PC-9 (cell line): ENCODE measurements at regions not wholly inside any gene's neighbourhood (a gene's known extent, or its start where the extent isn't known, plus 50 kb on each side); places are given as distances from the start of the nearest gene placed in this dataset.

Experiments used
- BruUV-seq: library from RNA; stranded (reverse); fragments of 400-500 nt; replicated peaks from 2 replicates; lab custom pipeline; 2021; lab: Mats Ljungman, UMichigan
- CTCF ChIA-PET: fragments of 300-600 bp; sonication (Branson Sonifier 250); formaldehyde crosslinking; loops from one replicate; lab custom pipeline; 2022; ENCODE audit warnings: antibody characterized with exemption; lab: Charles Lee
- POLR2A ChIA-PET: fragments of 300-600 bp; sonication (Branson Sonifier 250); formaldehyde crosslinking; loops from one replicate; lab custom pipeline; 2022; ENCODE audit warnings: antibody characterized with exemption; ENCODE audit not compliant: unreplicated experiment; lab: Charles Lee
- DNase-seq, 2 experiments: peaks; one replicate each; pipeline versions ENCODE4 v3.0.0 to v3.0.0-alpha.2; 2015 to 2022; ENCODE audit warnings: mixed read lengths in 1 of 2
- H2AFZ ChIP-seq: fragments of 200-600 bp; sonication (generic); 2 replicates; pipeline ENCODE4 v1.8.1; 2017; ENCODE audit warnings: antibody characterized with exemption
- H3F3A ChIP-seq: fragments of 200-600 bp; sonication (generic); 2 replicates; pipeline ENCODE4 v1.8.1; 2017; ENCODE audit warnings: antibody characterized with exemption, mild to moderate bottlenecking, low read depth; ENCODE audit not compliant: insufficient read depth
- H3K27ac ChIP-seq: fragments of 200-600 bp; sonication (generic); 2 replicates; pipeline ENCODE4 v1.6.1; 2016; ENCODE audit warnings: mixed run types
- H3K27me3 ChIP-seq: fragments of 200-600 bp; sonication (generic); 2 replicates; pipeline ENCODE4 v1.6.1; 2016; ENCODE audit warnings: low read depth, mixed run types; ENCODE audit not compliant: insufficient read depth
- H3K36me3 ChIP-seq: fragments of 200-600 bp; sonication (generic); 2 replicates; pipeline ENCODE4 v1.6.1; 2016; ENCODE audit warnings: low read depth, mixed run types
- H3K4me1 ChIP-seq: fragments of 200-600 bp; sonication (generic); replicated peaks from 2 replicates; pipeline ENCODE4 v1.6.1; 2016; ENCODE audit warnings: mixed run types; ENCODE audit not compliant: insufficient read depth
- H3K4me2 ChIP-seq: fragments of 200-600 bp; sonication (generic); 2 replicates; pipeline ENCODE4 v1.6.1; 2017; ENCODE audit warnings: mixed run types
- H3K4me3 ChIP-seq: fragments of 200-600 bp; sonication (generic); 2 replicates; pipeline ENCODE4 v1.6.1; 2016; ENCODE audit warnings: mixed run types
- H3K79me2 ChIP-seq: fragments of 200-600 bp; sonication (generic); 2 replicates; pipeline ENCODE4 v1.6.1; 2017; ENCODE audit warnings: low read depth, mixed run types
- H3K9me2 ChIP-seq: fragments of 200-600 bp; sonication (generic); 2 replicates; pipeline ENCODE4 v1.8.1; 2017; ENCODE audit warnings: mild to moderate bottlenecking; ENCODE audit not compliant: insufficient read depth
- H3K9me3 ChIP-seq: fragments of 200-600 bp; sonication (generic); 2 replicates; pipeline ENCODE4 v1.8.1; 2016; ENCODE audit warnings: low read depth; ENCODE audit not compliant: insufficient read depth
- H4K20me1 ChIP-seq: fragments of 200-600 bp; sonication (generic); 2 replicates; pipeline ENCODE4 v1.8.1; 2017; ENCODE audit not compliant: insufficient read depth
- CTCF ChIP-seq: fragments of 200-600 bp; sonication (generic); conservative IDR thresholded peaks from 2 replicates; pipeline ENCODE4 v1.6.1; 2017; ENCODE audit warnings: mixed run types, antibody characterized with exemption, mild to moderate bottlenecking, moderate library complexity
- EZH2 ChIP-seq: fragments of 200-600 bp; sonication (generic); IDR thresholded peaks from 2 replicates; pipeline ENCODE4 v1.8.0; 2017; ENCODE audit warnings: antibody characterized with exemption, low read depth
- intact Hi-C: fragments of 100-400 bp; cut with micrococcal nuclease; formaldehyde crosslinking; loops from one replicate; pipeline ENCODE4 v1.10.0; 2022; ENCODE audit not compliant: unreplicated experiment

GRCh38 chr3:162175145-162175544, 678.5 kb downstream of the OTOL1 start:
- H3K27me3 ChIP-seq, result no peaks in the 10 kb centered on the region
- no peaks in the 10 kb centered on the region for H3K9me2 ChIP-seq
- no peaks in the 10 kb centered on the region for H4K20me1 ChIP-seq
- H3K27ac ChIP-seq, result no peak overlapping the region
- H2AFZ ChIP-seq, result no peak overlapping the region
- intact Hi-C loops, result no loop called here
- no peak overlapping the region for H3K4me3 ChIP-seq
- POLR2A ChIA-PET, result no interaction called here
- no peak overlapping the region for H3K4me2 ChIP-seq
- no peaks in the 10 kb centered on the region for H3F3A ChIP-seq
- BruUV-seq, result no TSS peak
- CTCF ChIA-PET, result no interaction called here
- no peaks in the 10 kb centered on the region; the same call in 1 of the 2 replicates for H3K9me3 ChIP-seq
- H3K79me2 ChIP-seq, result no peaks in the 10 kb centered on the region
- DNase-seq, result no peak
- H3K36me3 ChIP-seq, result no peaks in the 10 kb centered on the region
- TF ChIP-seq CTCF, result no peak
- no peak for TF ChIP-seq EZH2
- no peaks in the 10 kb centered on the region for H3K4me1 ChIP-seq

GRCh38 chr3:162175878-162176277, 679.3 kb downstream of the OTOL1 start:
- no TSS peak for BruUV-seq
- H3K27ac ChIP-seq, result no peak overlapping the region
- H3F3A ChIP-seq, result no peaks in the 10 kb centered on the region
- DNase-seq, result no peak
- ChIA-PET POLR2A (no interaction called here), CTCF (no interaction called here)
- no peaks in the 10 kb centered on the region; the same call in 1 of the 2 replicates for H3K9me3 ChIP-seq
- no peak for TF ChIP-seq EZH2
- no peak for TF ChIP-seq CTCF
- H3K9me2 ChIP-seq, result no peaks in the 10 kb centered on the region
- H3K36me3 ChIP-seq, result no peaks in the 10 kb centered on the region
- no peak overlapping the region for H3K4me2 ChIP-seq
- no peak overlapping the region for H2AFZ ChIP-seq
- no peaks in the 10 kb centered on the region for H3K79me2 ChIP-seq
- no peak overlapping the region for H3K4me3 ChIP-seq
- H3K27me3 ChIP-seq, result no peaks in the 10 kb centered on the region
- intact Hi-C loops, result no loop called here
- no peaks in the 10 kb centered on the region for H3K4me1 ChIP-seq
- H4K20me1 ChIP-seq, result no peaks in the 10 kb centered on the region

GRCh38 chr3:162183440-162183839, 686.8 kb downstream of the OTOL1 start:
- POLR2A ChIA-PET, result no interaction called here

More at GRCh38 chr3:162183440-162183839, 686.8 kb downstream of the OTOL1 start:
- no peaks in the 10 kb centered on the region for H3K4me1 ChIP-seq
- no peak for DNase-seq
- no peaks in the 10 kb centered on the region for H3F3A ChIP-seq
- no peak overlapping the region for H3K27ac ChIP-seq
- H3K9me2 ChIP-seq, result no peaks in the 10 kb centered on the region
- no TSS peak for BruUV-seq
- no peaks in the 10 kb centered on the region for H3K36me3 ChIP-seq
- no peaks in the 10 kb centered on the region for H3K79me2 ChIP-seq
- intact Hi-C loops, result no loop called here
- H3K27me3 ChIP-seq, result no peaks in the 10 kb centered on the region
- CTCF ChIA-PET, result no interaction called here
- no peaks in the 10 kb centered on the region for H3K9me3 ChIP-seq
- no peak for TF ChIP-seq EZH2
- no peak for TF ChIP-seq CTCF
- no peak overlapping the region for H3K4me3 ChIP-seq
- H3K4me2 ChIP-seq, result no peak overlapping the region
- H2AFZ ChIP-seq, result no peak overlapping the region
- no peaks in the 10 kb centered on the region for H4K20me1 ChIP-seq
